Calu3 (cell line): ENCODE measurements at regions not wholly inside any gene's neighbourhood (a gene's known extent, or its start where the extent isn't known, plus 50 kb on each side); places are given as distances from the start of the nearest gene placed in this dataset.

Experiments
- BruUV-seq: library from RNA; stranded (reverse); fragments of 400-500 nt; replicated peaks from 2 replicates; lab custom pipeline; 2021; lab: Mats Ljungman, UMichigan
- CTCF ChIA-PET: fragments of 300-600 bp; sonication (Branson Sonifier 250); formaldehyde crosslinking; loops from one replicate; lab custom pipeline; 2022; ENCODE audit warnings: antibody characterized with exemption; lab: Charles Lee
- DNase-seq: peaks from one replicate; pipeline ENCODE4 v3.0.0; 2022
- H3K27ac Mint-ChIP-seq: one replicate; pipeline ENCODE4 v1.8.0; 2022; ENCODE audit warnings: mixed read lengths; ENCODE audit not compliant: unreplicated experiment
- H3K27me3 Mint-ChIP-seq: one replicate; pipeline ENCODE4 v1.8.0; 2022; ENCODE audit warnings: mixed read lengths; ENCODE audit not compliant: unreplicated experiment
- H3K36me3 Mint-ChIP-seq: one replicate; pipeline ENCODE4 v1.8.0; 2022; ENCODE audit warnings: mild to moderate bottlenecking, moderate library complexity, mixed read lengths; ENCODE audit not compliant: insufficient read depth, unreplicated experiment
- H3K4me1 Mint-ChIP-seq: one replicate; pipeline ENCODE4 v1.8.0; 2022; ENCODE audit warnings: mild to moderate bottlenecking, low read depth, mixed read lengths; ENCODE audit not compliant: unreplicated experiment
- H3K4me3 Mint-ChIP-seq: one replicate; pipeline ENCODE4 v1.8.0; 2022; ENCODE audit warnings: mild to moderate bottlenecking, low read depth, moderate library complexity, mixed read lengths; ENCODE audit not compliant: unreplicated experiment
- H3K9me3 Mint-ChIP-seq: one replicate; pipeline ENCODE4 v1.8.0; 2022; ENCODE audit warnings: low read depth, mixed read lengths; ENCODE audit not compliant: unreplicated experiment
- CTCF ChIP-seq: fragments of 200-600 bp; IDR thresholded peaks from one replicate; pipeline ENCODE4 v1.8.0; 2022; ENCODE audit warnings: antibody characterized with exemption; ENCODE audit not compliant: unreplicated experiment
- intact Hi-C: fragments of 100-400 bp; cut with micrococcal nuclease; formaldehyde crosslinking; loops from one replicate; pipeline ENCODE4 v1.10.0; 2022; ENCODE audit not compliant: unreplicated experiment

GRCh38 chr9:135353935-135354334 lies 125.6 kb upstream of the PPP1R26 start:
- H3K9me3 Mint-ChIP-seq, result no peaks in the 10 kb centered on the region
- CTCF ChIA-PET, result no interaction called here
- H3K27me3 Mint-ChIP-seq, result peaks cover 48% of the 10 kb centered on the region
- BruUV-seq, result no TSS peak
- H3K36me3 Mint-ChIP-seq, result no peaks in the 10 kb centered on the region
- intact Hi-C loops, result no loop called here
- no peak overlapping the region for H3K4me3 Mint-ChIP-seq
- TF ChIP-seq CTCF, result no peak
- no peak overlapping the region for H3K27ac Mint-ChIP-seq
- H3K4me1 Mint-ChIP-seq, result no peaks in the 10 kb centered on the region
- no peak for DNase-seq

GRCh38 chr9:135355521-135356011 lies 124.0 kb upstream of the PPP1R26 start:
- Mint-ChIP-seq H3K4me1 (no peaks in the 10 kb centered on the region), H3K4me3 (no peak overlapping the region), H3K9me3 (no peaks in the 10 kb centered on the region), H3K36me3 (no peaks in the 10 kb centered on the region), H3K27me3 (peaks cover 36% of the 10 kb centered on the region), H3K27ac (no peak overlapping the region)
- TF ChIP-seq CTCF, result no peak
- intact Hi-C loops, result no loop called here
- CTCF ChIA-PET, result no interaction called here
- DNase-seq, result no peak
- no TSS peak for BruUV-seq

- H3K27ac Mint-ChIP-seq, result no peak overlapping the region
- CTCF ChIA-PET, result no interaction called here
- intact Hi-C loops, result no loop called here
- BruUV-seq, result no TSS peak
- no peak for TF ChIP-seq CTCF
- H3K9me3 Mint-ChIP-seq, result no peaks in the 10 kb centered on the region
- H3K4me1 Mint-ChIP-seq, result no peaks in the 10 kb centered on the region
- H3K4me3 Mint-ChIP-seq, result no peak overlapping the region
- H3K36me3 Mint-ChIP-seq, result no peaks in the 10 kb centered on the region
- H3K27me3 Mint-ChIP-seq, result peaks cover 34% of the 10 kb centered on the region
- DNase-seq, result no peak
Measured at GRCh38 chr9:135356021-135356420, 123.6 kb upstream of the PPP1R26 start.

GRCh38 chr9:135356796-135357195 lies 122.8 kb upstream of the PPP1R26 start:
- Mint-ChIP-seq H3K4me1 (no peaks in the 10 kb centered on the region), H3K9me3 (no peaks in the 10 kb centered on the region), H3K4me3 (no peak overlapping the region), H3K36me3 (no peaks in the 10 kb centered on the region), H3K27ac (no peak overlapping the region), H3K27me3 (peaks cover 34% of the 10 kb centered on the region)
- intact Hi-C loops, result no loop called here
- DNase-seq, result no peak
- BruUV-seq, result no TSS peak
- no peak for TF ChIP-seq CTCF
- CTCF ChIA-PET, result no interaction called here
